ENCODE measurements at regions not wholly inside any gene's neighbourhood (a gene's known extent, or its start where the extent isn't known, plus 50 kb on each side); places are given as distances from the start of the nearest gene placed in this dataset.

- H3K4me1 Mint-ChIP-seq (ENCODE audit: insufficient read depth, unreplicated experiment), result no peaks in the 10 kb centered on the region
- no TSS peak for BruUV-seq (replicated peaks)
Measured at GRCh38 chr1:78408810-78409209, 82.0 kb upstream of the PTGFR start.

GRCh38 chr1:78410643-78411042 lies 80.1 kb upstream of the PTGFR start:
- H3K27me3 Mint-ChIP-seq (ENCODE audit: insufficient read depth, unreplicated experiment), result no peaks in the 10 kb centered on the region
- BruUV-seq (replicated peaks), result no TSS peak
- no peak overlapping the region for H3K27ac Mint-ChIP-seq (ENCODE audit: low read depth, unreplicated experiment)
- POLR2A ChIA-PET, result no interaction called here
- CTCF ChIA-PET, result interaction anchor here (0.7 kb wide), 1 partner anchor 62 kb away, joined by 3 read pairs; no protein-coding TSS in a partner anchor
- H3K4me1 Mint-ChIP-seq (ENCODE audit: insufficient read depth, unreplicated experiment), result no peaks in the 10 kb centered on the region
- intact Hi-C loops (cut with micrococcal nuclease), result no loop called here
- H3K4me3 Mint-ChIP-seq (ENCODE audit: unreplicated experiment), result no peak overlapping the region
- no peak for TF ChIP-seq CTCF (IDR thresholded peaks at IDR 0.05; ENCODE audit: unreplicated experiment)
- H3K9me3 Mint-ChIP-seq (ENCODE audit: unreplicated experiment), result peaks cover 20% of the 10 kb centered on the region
- H3K36me3 Mint-ChIP-seq (ENCODE audit: insufficient read depth, unreplicated experiment), result no peaks in the 10 kb centered on the region
- DNase-seq (ENCODE audit: unreplicated experiment), result no peak

More at GRCh38 chr1:78408810-78409209, 82.0 kb upstream of the PTGFR start:
- DNase-seq (ENCODE audit: unreplicated experiment), result no peak
- CTCF ChIA-PET, result interaction anchor here (0.9 kb wide), 1 partner anchor 188 kb away, joined by 3 read pairs; no protein-coding TSS in a partner anchor
- Mint-ChIP-seq H3K36me3 (ENCODE audit: insufficient read depth, unreplicated experiment) (no peaks in the 10 kb centered on the region), H3K27ac (ENCODE audit: low read depth, unreplicated experiment) (no peak overlapping the region), H3K4me3 (ENCODE audit: unreplicated experiment) (no peak overlapping the region), H3K27me3 (ENCODE audit: insufficient read depth, unreplicated experiment) (no peaks in the 10 kb centered on the region), H3K9me3 (ENCODE audit: unreplicated experiment) (peaks cover 20% of the 10 kb centered on the region)
- intact Hi-C loops (cut with micrococcal nuclease), result no loop called here
- POLR2A ChIA-PET, result no interaction called here
- TF ChIP-seq CTCF (IDR thresholded peaks at IDR 0.05; ENCODE audit: unreplicated experiment), result no peak

GRCh38 chr1:78411707-78412106 lies 79.1 kb upstream of the PTGFR start:
- CTCF ChIA-PET, result no interaction called here
- Mint-ChIP-seq H3K9me3 (ENCODE audit: unreplicated experiment) (peaks cover 20% of the 10 kb centered on the region), H3K27me3 (ENCODE audit: insufficient read depth, unreplicated experiment) (no peaks in the 10 kb centered on the region), H3K4me3 (ENCODE audit: unreplicated experiment) (no peak overlapping the region), H3K27ac (ENCODE audit: low read depth, unreplicated experiment) (no peak overlapping the region), H3K4me1 (ENCODE audit: insufficient read depth, unreplicated experiment) (no peaks in the 10 kb centered on the region), H3K36me3 (ENCODE audit: insufficient read depth, unreplicated experiment) (no peaks in the 10 kb centered on the region)
- no peak for TF ChIP-seq CTCF (IDR thresholded peaks at IDR 0.05; ENCODE audit: unreplicated experiment)
- intact Hi-C loops (cut with micrococcal nuclease), result no loop called here
- no TSS peak for BruUV-seq (replicated peaks)
- no peak for DNase-seq (ENCODE audit: unreplicated experiment)
- POLR2A ChIA-PET, result no interaction called here

GRCh38 chr1:78415165-78415564 lies 75.6 kb upstream of the PTGFR start:
- peaks cover 20% of the 10 kb centered on the region for H3K9me3 Mint-ChIP-seq (ENCODE audit: unreplicated experiment)
- no peaks in the 10 kb centered on the region for H3K27me3 Mint-ChIP-seq (ENCODE audit: insufficient read depth, unreplicated experiment)
- no TSS peak for BruUV-seq (replicated peaks)
- no peak overlapping the region for H3K27ac Mint-ChIP-seq (ENCODE audit: low read depth, unreplicated experiment)
- H3K4me1 Mint-ChIP-seq (ENCODE audit: insufficient read depth, unreplicated experiment), result peaks cover 6% of the 10 kb centered on the region
- intact Hi-C loops (cut with micrococcal nuclease), result no loop called here
- H3K4me3 Mint-ChIP-seq (ENCODE audit: unreplicated experiment), result no peak overlapping the region
- DNase-seq (ENCODE audit: unreplicated experiment), result no peak
- TF ChIP-seq CTCF (IDR thresholded peaks at IDR 0.05; ENCODE audit: unreplicated experiment), result no peak
- ChIA-PET CTCF (no interaction called here), POLR2A (no interaction called here)
- no peaks in the 10 kb centered on the region for H3K36me3 Mint-ChIP-seq (ENCODE audit: insufficient read depth, unreplicated experiment)
